Parathyroid adenoma (tissue), 2 donors: ENCODE measurements at regions not wholly inside any gene's neighbourhood (a gene's known extent, or its start where the extent isn't known, plus 50 kb on each side); places are given as distances from the start of the nearest gene placed in this dataset.
A peak's percentile ranks its signal among the peaks of the same experiment; 100 is the strongest.

ENCODE experiments used
- H2AFZ ChIP-seq: fragments of 300-600 bp; sonication (generic); one replicate; pipeline ENCODE4 v1.7.0; 2017; ENCODE audit warnings: antibody characterized with exemption, mild to moderate bottlenecking
- H3K27ac ChIP-seq: fragments of 300-600 bp; sonication (generic); one replicate; pipeline ENCODE4 v1.7.0; 2017
- H3K27me3 ChIP-seq: fragments of 300-600 bp; sonication (generic); one replicate; pipeline ENCODE4 v1.7.0; 2017; ENCODE audit warnings: low read length; ENCODE audit not compliant: control insufficient read depth, insufficient read depth
- H3K36me3 ChIP-seq: fragments of 300-600 bp; sonication (generic); one replicate; pipeline ENCODE4 v1.7.0; 2017; ENCODE audit warnings: low read length; ENCODE audit not compliant: control insufficient read depth, insufficient read depth
- H3K4me1 ChIP-seq: fragments of 300-600 bp; sonication (generic); one replicate; pipeline ENCODE4 v1.7.0; 2017; ENCODE audit warnings: control low read depth
- H3K4me2 ChIP-seq: fragments of 300-600 bp; sonication (generic); one replicate; pipeline ENCODE4 v1.7.0; 2017; ENCODE audit warnings: low read length
- H3K4me3 ChIP-seq: fragments of 300-600 bp; sonication (generic); one replicate; pipeline ENCODE4 v1.7.0; 2017; ENCODE audit warnings: low read depth, low read length
- H3K79me2 ChIP-seq: fragments of 300-600 bp; sonication (generic); one replicate; pipeline ENCODE4 v1.7.0; 2017; ENCODE audit warnings: control low read depth
- H3K9ac ChIP-seq: fragments of 300-600 bp; sonication (generic); one replicate; pipeline ENCODE4 v1.7.0; 2017; ENCODE audit warnings: mild to moderate bottlenecking
- H3K9me3 ChIP-seq: fragments of 300-600 bp; sonication (generic); one replicate; pipeline ENCODE4 v1.7.0; 2017; ENCODE audit warnings: low read length; ENCODE audit not compliant: control insufficient read depth
- TF ChIP-seq, protein P1 (sequence below): fragments of 300-600 bp; sonication (generic); IDR thresholded peaks from one replicate; pipeline ENCODE4 v1.7.0; 2017; ENCODE audit warnings: antibody characterized with exemption, mild to moderate bottlenecking
- donor health status: primary hyperparathyroidism.

DNA sequence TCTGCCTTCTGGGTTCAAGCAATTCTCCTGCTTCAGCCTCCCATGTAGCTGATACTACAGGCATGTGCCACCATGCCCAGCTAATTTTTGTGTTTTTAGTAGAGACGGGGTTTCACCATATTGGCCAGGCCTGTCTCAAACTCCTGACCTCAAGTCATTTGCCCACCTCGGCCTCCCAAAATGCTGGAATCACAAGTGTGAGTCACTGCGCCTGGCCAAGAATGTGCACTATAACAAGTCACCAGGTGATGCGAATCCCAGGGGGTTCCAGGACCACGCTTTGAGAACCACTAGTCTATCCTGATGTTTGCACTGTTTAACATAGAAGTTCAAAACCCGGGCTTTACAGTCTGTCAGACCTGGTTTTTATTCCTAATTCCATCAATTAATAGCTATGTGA lies 144.8 kb downstream of the SUCLG1 start:
- H2AFZ ChIP-seq, result no peak overlapping the region
- H3K4me3 ChIP-seq, result no peak overlapping the region
- TF ChIP-seq, protein P1, sequence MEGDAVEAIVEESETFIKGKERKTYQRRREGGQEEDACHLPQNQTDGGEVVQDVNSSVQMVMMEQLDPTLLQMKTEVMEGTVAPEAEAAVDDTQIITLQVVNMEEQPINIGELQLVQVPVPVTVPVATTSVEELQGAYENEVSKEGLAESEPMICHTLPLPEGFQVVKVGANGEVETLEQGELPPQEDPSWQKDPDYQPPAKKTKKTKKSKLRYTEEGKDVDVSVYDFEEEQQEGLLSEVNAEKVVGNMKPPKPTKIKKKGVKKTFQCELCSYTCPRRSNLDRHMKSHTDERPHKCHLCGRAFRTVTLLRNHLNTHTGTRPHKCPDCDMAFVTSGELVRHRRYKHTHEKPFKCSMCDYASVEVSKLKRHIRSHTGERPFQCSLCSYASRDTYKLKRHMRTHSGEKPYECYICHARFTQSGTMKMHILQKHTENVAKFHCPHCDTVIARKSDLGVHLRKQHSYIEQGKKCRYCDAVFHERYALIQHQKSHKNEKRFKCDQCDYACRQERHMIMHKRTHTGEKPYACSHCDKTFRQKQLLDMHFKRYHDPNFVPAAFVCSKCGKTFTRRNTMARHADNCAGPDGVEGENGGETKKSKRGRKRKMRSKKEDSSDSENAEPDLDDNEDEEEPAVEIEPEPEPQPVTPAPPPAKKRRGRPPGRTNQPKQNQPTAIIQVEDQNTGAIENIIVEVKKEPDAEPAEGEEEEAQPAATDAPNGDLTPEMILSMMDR, result no peak

DNA sequence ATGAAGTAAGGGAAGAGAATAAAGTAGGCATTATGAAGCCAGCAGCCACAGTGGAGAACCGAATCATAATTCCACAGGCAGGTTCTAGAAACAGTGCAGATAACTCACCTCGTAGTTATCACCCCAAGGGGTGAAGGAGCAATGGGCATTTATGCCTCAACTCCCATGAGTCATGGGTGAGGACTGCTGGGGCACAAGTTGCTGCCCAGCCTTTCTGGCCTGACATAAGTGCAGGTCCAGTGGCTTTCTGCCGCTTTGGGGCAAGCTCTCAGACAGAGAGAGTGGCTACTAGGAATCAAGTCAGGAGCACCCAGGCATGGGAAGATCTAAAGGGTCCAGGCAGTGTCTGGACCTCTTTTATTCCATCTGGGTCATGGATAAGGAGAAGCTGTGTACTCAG lies 149.8 kb downstream of the SUCLG1 start:
- H3K9me3 ChIP-seq, result no peaks in the 10 kb centered on the region
- no peak overlapping the region for H3K4me3 ChIP-seq
- H3K4me2 ChIP-seq, result no peak overlapping the region
- no peak overlapping the region for H3K27ac ChIP-seq
- no peaks in the 10 kb centered on the region for H3K4me1 ChIP-seq
- TF ChIP-seq, protein P1, result no peak
- no peaks in the 10 kb centered on the region for H3K27me3 ChIP-seq
- no peak overlapping the region for H2AFZ ChIP-seq
- H3K9ac ChIP-seq, result no peak overlapping the region
- no peaks in the 10 kb centered on the region for H3K36me3 ChIP-seq
- no peaks in the 10 kb centered on the region for H3K79me2 ChIP-seq

More for the DNA sequence above, 144.8 kb downstream of the SUCLG1 start:
- Histone ChIP-seq H3K9ac (no peak overlapping the region), H3K36me3 (no peaks in the 10 kb centered on the region), H3K4me1 (no peaks in the 10 kb centered on the region), H3K4me2 (no peak overlapping the region), H3K27me3 (no peaks in the 10 kb centered on the region), H3K27ac (no peak overlapping the region), H3K9me3 (no peaks in the 10 kb centered on the region), H3K79me2 (no peaks in the 10 kb centered on the region)

DNA sequence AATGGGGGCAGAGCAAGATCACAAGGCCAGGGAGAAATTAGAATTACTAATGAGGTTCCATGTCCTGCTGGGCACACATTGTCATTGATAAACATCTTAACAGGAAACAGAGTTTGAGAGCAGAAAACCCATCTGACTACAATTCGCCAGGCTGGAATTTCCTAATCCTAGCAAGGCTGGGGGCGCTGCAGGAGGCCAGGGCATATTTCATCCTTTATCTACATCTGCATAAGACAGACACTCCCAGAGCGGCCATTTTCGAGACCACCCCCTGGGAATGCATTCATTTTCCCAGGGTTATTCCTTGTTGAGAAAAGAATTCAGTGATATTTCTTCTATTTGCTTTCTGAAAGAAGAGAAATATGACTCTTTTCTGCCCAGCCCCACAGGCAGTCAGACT lies 152.7 kb downstream of the SUCLG1 start:
- H2AFZ ChIP-seq, result no peak overlapping the region
- H3K27me3 ChIP-seq, result no peaks in the 10 kb centered on the region
- H3K9ac ChIP-seq, result no peak overlapping the region
- no peaks in the 10 kb centered on the region for H3K36me3 ChIP-seq
- no peak overlapping the region for H3K27ac ChIP-seq
- no peaks in the 10 kb centered on the region for H3K9me3 ChIP-seq
- no peaks in the 10 kb centered on the region for H3K79me2 ChIP-seq
- TF ChIP-seq, protein P1, result no peak
- no peak overlapping the region for H3K4me3 ChIP-seq
- no peak overlapping the region for H3K4me2 ChIP-seq
- H3K4me1 ChIP-seq, result no peaks in the 10 kb centered on the region

DNA sequence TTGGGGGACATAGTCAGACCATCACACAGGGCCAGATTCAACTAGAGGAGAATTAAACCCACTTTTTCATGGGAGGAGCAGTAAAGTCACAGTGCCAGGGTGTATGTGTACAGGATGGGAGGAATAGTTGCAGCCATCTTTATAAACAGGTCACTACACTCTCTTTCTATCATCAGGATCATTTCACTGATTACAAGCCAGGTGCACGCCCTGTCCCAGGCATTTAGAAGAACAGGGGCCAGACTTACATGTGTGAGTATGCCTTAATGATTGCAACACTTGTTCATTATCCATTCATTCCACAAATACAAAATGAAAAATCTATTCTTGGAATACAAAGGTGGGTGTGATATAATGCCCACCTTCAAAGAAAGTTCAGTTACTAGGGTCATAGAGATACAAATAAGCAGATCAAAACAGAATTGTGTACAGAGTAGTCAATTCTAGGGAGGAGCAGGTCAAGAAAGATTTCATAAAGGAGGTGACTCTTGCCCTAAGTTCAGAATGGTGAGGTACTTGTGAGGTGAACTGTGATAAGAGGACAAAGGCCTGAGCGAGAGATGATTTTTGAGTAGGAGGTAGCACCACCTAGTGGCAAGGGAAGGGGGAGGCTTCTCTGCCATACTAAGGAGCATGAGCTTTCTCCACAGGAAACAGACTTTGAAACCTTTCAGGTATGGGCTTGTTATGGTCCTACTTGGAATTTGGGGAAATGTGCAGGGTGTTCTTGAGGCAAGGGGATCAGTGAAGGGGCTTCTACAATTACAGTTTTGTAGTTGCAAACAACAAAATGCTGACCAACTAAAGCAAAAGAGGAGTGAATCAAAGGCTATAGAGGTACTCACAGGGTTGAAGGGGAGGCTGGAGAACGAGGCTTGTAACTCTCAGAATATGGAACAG lies 156.3 kb downstream of the SUCLG1 start:
- Histone ChIP-seq H3K4me1 (no peaks in the 10 kb centered on the region), H3K27ac (no peak overlapping the region), H3K36me3 (no peaks in the 10 kb centered on the region), H3K4me2 (no peak overlapping the region), H3K27me3 (no peaks in the 10 kb centered on the region), H3K9ac (no peak overlapping the region), H3K79me2 (no peaks in the 10 kb centered on the region), H3K9me3 (no peaks in the 10 kb centered on the region), H2AFZ (no peak overlapping the region), H3K4me3 (no peak overlapping the region)
- TF ChIP-seq, protein P1, result peak; percentile 66

DNA sequence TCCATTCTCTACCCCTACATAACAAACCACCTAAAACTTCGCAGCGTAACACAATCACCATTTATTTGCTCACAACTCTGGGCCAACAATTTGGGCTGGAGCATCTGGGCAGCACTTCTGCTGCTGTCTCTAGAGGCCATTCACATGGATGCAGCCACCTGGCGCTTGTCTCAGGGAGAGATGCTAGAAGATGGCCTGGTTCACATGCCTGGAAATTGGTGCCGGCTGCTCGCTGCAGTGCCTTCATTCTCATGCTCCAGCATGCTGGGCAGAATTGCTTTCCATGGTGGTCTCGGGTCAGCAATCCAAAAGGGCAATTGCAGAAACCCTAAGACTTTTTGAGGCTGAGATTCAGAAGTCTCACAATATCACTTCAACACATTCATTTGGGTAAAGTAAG lies 157.4 kb downstream of the SUCLG1 start:
- Histone ChIP-seq H3K9me3 (no peaks in the 10 kb centered on the region), H3K4me3 (no peak overlapping the region), H3K79me2 (no peaks in the 10 kb centered on the region), H3K36me3 (no peaks in the 10 kb centered on the region), H3K27ac (no peak overlapping the region), H3K27me3 (no peaks in the 10 kb centered on the region), H3K4me2 (no peak overlapping the region), H3K9ac (no peak overlapping the region), H2AFZ (no peak overlapping the region), H3K4me1 (no peaks in the 10 kb centered on the region)
- TF ChIP-seq, protein P1, result no peak
